ENCODE measurements at regions not wholly inside any gene's neighbourhood (a gene's known extent, or its start where the extent isn't known, plus 50 kb on each side); places are given as distances from the start of the nearest gene placed in this dataset.

DNA sequence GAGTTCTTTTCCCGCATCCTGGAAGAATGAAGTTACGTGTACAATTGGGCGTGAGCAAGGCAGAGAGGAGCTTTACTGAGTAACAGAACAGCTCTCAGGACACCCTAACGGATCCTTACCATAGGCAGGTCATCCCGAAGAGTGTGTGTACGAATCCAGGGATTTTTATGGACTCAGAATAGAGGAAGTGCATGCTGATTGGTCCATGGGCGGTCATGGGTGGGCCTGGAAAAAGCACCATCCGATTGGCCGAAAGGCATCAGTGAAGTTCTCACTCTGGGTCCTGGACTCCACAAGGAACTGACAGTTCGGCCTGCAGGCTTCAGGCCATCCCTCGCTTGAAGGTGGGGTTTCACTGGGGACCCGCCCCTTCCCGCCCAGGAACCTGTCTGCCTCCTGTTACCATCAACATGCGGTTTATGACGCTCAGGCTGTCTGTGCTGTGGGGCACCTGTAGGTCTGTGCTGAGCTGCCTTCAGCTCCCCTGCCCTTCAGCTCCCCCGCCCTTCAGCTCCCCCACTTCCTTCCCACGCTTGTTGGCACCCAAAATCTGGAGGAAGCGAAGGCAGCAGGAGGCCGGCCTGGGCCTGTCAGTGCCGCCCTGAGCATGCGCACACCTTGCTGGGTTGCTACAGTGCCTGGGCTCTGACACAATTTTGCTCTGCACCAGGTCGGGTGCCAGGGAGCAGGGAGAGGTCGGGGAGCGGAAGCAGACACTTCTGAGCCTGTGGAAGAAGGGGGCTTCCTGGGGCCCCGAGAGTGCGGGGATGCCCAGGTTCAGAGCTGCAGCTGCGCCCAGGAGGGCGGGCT lies 57.9 kb upstream of the MANEA start:
- no peak for DNase-seq (ENCODE audit: low read depth, low spot score)
- TF ChIP-seq CREM (IDR thresholded peaks at IDR 0.05; ENCODE audit: low read depth) (no peak), SREBF2 (IDR thresholded peaks at IDR 0.05; ENCODE audit: low read length) (no peak), HDGF (IDR thresholded peaks at IDR 0.05) (no peak)
- TF ChIP-seq, protein P1, sequence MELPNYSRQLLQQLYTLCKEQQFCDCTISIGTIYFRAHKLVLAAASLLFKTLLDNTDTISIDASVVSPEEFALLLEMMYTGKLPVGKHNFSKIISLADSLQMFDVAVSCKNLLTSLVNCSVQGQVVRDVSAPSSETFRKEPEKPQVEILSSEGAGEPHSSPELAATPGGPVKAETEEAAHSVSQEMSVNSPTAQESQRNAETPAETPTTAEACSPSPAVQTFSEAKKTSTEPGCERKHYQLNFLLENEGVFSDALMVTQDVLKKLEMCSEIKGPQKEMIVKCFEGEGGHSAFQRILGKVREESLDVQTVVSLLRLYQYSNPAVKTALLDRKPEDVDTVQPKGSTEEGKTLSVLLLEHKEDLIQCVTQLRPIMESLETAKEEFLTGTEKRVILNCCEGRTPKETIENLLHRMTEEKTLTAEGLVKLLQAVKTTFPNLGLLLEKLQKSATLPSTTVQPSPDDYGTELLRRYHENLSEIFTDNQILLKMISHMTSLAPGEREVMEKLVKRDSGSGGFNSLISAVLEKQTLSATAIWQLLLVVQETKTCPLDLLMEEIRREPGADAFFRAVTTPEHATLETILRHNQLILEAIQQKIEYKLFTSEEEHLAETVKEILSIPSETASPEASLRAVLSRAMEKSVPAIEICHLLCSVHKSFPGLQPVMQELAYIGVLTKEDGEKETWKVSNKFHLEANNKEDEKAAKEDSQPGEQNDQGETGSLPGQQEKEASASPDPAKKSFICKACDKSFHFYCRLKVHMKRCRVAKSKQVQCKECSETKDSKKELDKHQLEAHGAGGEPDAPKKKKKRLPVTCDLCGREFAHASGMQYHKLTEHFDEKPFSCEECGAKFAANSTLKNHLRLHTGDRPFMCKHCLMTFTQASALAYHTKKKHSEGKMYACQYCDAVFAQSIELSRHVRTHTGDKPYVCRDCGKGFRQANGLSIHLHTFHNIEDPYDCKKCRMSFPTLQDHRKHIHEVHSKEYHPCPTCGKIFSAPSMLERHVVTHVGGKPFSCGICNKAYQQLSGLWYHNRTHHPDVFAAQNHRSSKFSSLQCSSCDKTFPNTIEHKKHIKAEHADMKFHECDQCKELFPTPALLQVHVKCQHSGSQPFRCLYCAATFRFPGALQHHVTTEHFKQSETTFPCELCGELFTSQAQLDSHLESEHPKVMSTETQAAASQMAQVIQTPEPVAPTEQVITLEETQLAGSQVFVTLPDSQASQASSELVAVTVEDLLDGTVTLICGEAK (IDR thresholded peaks at IDR 0.05; ENCODE audit: borderline replicate concordance): no peak
- TF ChIP-seq, protein P2, sequence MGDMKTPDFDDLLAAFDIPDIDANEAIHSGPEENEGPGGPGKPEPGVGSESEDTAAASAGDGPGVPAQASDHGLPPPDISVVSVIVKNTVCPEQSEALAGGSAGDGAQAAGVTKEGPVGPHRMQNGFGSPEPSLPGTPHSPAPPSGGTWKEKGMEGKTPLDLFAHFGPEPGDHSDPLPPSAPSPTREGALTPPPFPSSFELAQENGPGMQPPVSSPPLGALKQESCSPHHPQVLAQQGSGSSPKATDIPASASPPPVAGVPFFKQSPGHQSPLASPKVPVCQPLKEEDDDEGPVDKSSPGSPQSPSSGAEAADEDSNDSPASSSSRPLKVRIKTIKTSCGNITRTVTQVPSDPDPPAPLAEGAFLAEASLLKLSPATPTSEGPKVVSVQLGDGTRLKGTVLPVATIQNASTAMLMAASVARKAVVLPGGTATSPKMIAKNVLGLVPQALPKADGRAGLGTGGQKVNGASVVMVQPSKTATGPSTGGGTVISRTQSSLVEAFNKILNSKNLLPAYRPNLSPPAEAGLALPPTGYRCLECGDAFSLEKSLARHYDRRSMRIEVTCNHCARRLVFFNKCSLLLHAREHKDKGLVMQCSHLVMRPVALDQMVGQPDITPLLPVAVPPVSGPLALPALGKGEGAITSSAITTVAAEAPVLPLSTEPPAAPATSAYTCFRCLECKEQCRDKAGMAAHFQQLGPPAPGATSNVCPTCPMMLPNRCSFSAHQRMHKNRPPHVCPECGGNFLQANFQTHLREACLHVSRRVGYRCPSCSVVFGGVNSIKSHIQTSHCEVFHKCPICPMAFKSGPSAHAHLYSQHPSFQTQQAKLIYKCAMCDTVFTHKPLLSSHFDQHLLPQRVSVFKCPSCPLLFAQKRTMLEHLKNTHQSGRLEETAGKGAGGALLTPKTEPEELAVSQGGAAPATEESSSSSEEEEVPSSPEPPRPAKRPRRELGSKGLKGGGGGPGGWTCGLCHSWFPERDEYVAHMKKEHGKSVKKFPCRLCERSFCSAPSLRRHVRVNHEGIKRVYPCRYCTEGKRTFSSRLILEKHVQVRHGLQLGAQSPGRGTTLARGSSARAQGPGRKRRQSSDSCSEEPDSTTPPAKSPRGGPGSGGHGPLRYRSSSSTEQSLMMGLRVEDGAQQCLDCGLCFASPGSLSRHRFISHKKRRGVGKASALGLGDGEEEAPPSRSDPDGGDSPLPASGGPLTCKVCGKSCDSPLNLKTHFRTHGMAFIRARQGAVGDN (IDR thresholded peaks at IDR 0.05): no peak
- TF ChIP-seq, protein P3, sequence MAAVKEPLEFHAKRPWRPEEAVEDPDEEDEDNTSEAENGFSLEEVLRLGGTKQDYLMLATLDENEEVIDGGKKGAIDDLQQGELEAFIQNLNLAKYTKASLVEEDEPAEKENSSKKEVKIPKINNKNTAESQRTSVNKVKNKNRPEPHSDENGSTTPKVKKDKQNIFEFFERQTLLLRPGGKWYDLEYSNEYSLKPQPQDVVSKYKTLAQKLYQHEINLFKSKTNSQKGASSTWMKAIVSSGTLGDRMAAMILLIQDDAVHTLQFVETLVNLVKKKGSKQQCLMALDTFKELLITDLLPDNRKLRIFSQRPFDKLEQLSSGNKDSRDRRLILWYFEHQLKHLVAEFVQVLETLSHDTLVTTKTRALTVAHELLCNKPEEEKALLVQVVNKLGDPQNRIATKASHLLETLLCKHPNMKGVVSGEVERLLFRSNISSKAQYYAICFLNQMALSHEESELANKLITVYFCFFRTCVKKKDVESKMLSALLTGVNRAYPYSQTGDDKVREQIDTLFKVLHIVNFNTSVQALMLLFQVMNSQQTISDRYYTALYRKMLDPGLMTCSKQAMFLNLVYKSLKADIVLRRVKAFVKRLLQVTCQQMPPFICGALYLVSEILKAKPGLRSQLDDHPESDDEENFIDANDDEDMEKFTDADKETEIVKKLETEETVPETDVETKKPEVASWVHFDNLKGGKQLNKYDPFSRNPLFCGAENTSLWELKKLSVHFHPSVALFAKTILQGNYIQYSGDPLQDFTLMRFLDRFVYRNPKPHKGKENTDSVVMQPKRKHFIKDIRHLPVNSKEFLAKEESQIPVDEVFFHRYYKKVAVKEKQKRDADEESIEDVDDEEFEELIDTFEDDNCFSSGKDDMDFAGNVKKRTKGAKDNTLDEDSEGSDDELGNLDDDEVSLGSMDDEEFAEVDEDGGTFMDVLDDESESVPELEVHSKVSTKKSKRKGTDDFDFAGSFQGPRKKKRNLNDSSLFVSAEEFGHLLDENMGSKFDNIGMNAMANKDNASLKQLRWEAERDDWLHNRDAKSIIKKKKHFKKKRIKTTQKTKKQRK (IDR thresholded peaks at IDR 0.05; ENCODE audit: low read depth, low read length): no peak
- TF ChIP-seq, protein P4, sequence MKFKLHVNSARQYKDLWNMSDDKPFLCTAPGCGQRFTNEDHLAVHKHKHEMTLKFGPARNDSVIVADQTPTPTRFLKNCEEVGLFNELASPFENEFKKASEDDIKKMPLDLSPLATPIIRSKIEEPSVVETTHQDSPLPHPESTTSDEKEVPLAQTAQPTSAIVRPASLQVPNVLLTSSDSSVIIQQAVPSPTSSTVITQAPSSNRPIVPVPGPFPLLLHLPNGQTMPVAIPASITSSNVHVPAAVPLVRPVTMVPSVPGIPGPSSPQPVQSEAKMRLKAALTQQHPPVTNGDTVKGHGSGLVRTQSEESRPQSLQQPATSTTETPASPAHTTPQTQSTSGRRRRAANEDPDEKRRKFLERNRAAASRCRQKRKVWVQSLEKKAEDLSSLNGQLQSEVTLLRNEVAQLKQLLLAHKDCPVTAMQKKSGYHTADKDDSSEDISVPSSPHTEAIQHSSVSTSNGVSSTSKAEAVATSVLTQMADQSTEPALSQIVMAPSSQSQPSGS (IDR thresholded peaks at IDR 0.05; ENCODE audit: low read length): no peak
- in situ Hi-C loops (cut with MboI): no loop called here
- POLR2A ChIA-PET: no interaction called here
- H3K4me2 ChIP-seq (ENCODE audit: control insufficient read depth, insufficient read depth): no peak overlapping the region
- H3K36me3 ChIP-seq (ENCODE audit: control insufficient read depth in 2 of 2, insufficient read depth in 2 of 2, low read length in 1 of 2): no peaks in the 10 kb centered on the region
- SMC1A ChIA-PET (ENCODE audit: uncharacterized antibody, unreplicated experiment): no interaction called here
- BruUV-seq (replicated peaks): no TSS peak
- CTCF ChIA-PET: no interaction called here
- H3K9me3 ChIP-seq (replicated peaks; ENCODE audit: control insufficient read depth, insufficient read depth, low read length): no peaks in the 10 kb centered on the region
- no peak overlapping the region for H3K4me3 ChIP-seq
- no peaks in the 10 kb centered on the region for H3K79me2 ChIP-seq (ENCODE audit: control insufficient read depth, insufficient read depth, low read length)
- H4K20me1 ChIP-seq (ENCODE audit: control insufficient read depth, insufficient read depth): no peaks in the 10 kb centered on the region
- H2AFZ ChIP-seq (ENCODE audit: control insufficient read depth, low read depth, low read length): no peak overlapping the region
- no peak for FAIRE-seq
- H3K9ac ChIP-seq (ENCODE audit: control insufficient read depth, insufficient read depth, low read length): no peak overlapping the region
- RAD21 ChIA-PET (ENCODE audit: unreplicated experiment): no interaction called here
- intact Hi-C loops (cut with micrococcal nuclease; ENCODE audit: unreplicated experiment): no loop called here
- no peak overlapping the region for H3K27ac ChIP-seq (ENCODE audit: control insufficient read depth, insufficient read depth)
- H3K4me1 ChIP-seq (ENCODE audit: control insufficient read depth, insufficient read depth, low read length): no peaks in the 10 kb centered on the region
- peak; percentile 29; the same call in 2 of the 3 replicates for ATAC-seq
- 44% methylated on average over 28 of the region's 28 CpGs for WGBS (ENCODE audit: insufficient coverage, insufficient replicate concordance, low lambda C conversion rate, missing lambda C conversion rate)
- H3K27me3 ChIP-seq (replicated peaks in 1 of 2; ENCODE audit: control insufficient read depth in 2 of 2, insufficient read depth in 2 of 2, low read length in 1 of 2): no peaks in the 10 kb centered on the region

Measured in GM12878 (cell line).